ENCODE measurements at regions not wholly inside any gene's neighbourhood (a gene's known extent, or its start where the extent isn't known, plus 50 kb on each side); places are given as distances from the start of the nearest gene placed in this dataset.

DNA sequence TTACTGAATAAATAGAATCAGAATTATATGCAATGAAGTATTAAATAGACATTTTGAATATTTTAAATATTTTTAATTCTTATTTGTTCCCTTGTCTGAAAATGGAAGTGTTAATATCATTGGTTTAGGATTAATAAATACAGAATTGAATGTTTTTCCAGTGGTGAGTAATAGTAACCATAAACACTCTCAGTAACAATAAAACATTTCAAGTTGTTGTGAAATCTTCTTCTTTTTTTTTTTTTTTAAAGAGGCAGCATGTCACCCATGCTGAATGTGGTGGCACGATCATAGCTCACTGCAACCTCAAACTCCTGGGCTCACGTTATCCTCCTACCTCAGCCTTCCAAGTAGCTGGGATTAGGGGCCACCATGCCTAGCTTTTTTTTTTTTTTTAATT, 86.2 kb upstream of the ZBTB18 start:
- H3K4me2 ChIP-seq (ENCODE audit: low read depth, low read length): no peak overlapping the region
- ChIA-PET CTCF (ENCODE audit: low intra/inter-chr PET ratio, low total read pairs) (no interaction called here), POLR2A (no interaction called here)
- H3K27me3 ChIP-seq (ENCODE audit: control insufficient read depth in 1 of 2, insufficient read depth in 2 of 2, low read length in 2 of 2): peaks cover 0 to 18% of the 10 kb centered on the region in 2 experiments; a peak in 2 of 5 replicates
- no peak for FAIRE-seq
- ATAC-seq: no peak
- in situ Hi-C loops (cut with HindIII; ENCODE audit: extremely low pct_ligation_motif_present, low pct_unique_long_range_greater_than_20kb) (no loop called here), intact Hi-C loops (cut with micrococcal nuclease; ENCODE audit: unreplicated experiment) (no loop called here)
- H3K79me2 ChIP-seq (ENCODE audit: insufficient read depth, low read length): no peaks in the 10 kb centered on the region
- H3K27ac ChIP-seq (ENCODE audit: extremely low read length, insufficient read depth, low read length): no peak overlapping the region
- H3K36me3 ChIP-seq (replicated peaks in 1 of 2; ENCODE audit: control insufficient read depth in 1 of 2, insufficient read depth in 2 of 2, low read length in 2 of 2): no peaks in the 10 kb centered on the region
- no peaks in the 10 kb centered on the region for H4K20me1 ChIP-seq (ENCODE audit: insufficient read depth, low read length)
- no peak for DNase-seq (ENCODE audit: low spot score)
- TF ChIP-seq ZFY (CRISPR knock-in tag; IDR thresholded peaks at IDR 0.05) (no peak), ATF7-NPFF (CRISPR knock-in tag; IDR thresholded peaks at IDR 0.05; ENCODE audit: low read depth) (no peak), ASH2L (IDR thresholded peaks at IDR 0.05; ENCODE audit: insufficient read length, low read depth, low read length) (no peak), SPEN (CRISPR knock-in tag; IDR thresholded peaks at IDR 0.05; ENCODE audit: low read depth) (no peak), CHD2 (IDR thresholded peaks at IDR 0.05; ENCODE audit: low read depth, low read length) (no peak), SMYD3 (CRISPR knock-in tag; IDR thresholded peaks at IDR 0.05) (no peak), TBX3 (IDR thresholded peaks at IDR 0.05; ENCODE audit: borderline replicate concordance) (no peak), ELF4 (CRISPR knock-in tag; IDR thresholded peaks at IDR 0.05; ENCODE audit: borderline replicate concordance) (no peak), RELA (CRISPR knock-in tag; IDR thresholded peaks at IDR 0.05) (no peak), IKZF1 (IDR thresholded peaks at IDR 0.05) (no peak), MTERF4 (CRISPR knock-in tag; IDR thresholded peaks at IDR 0.05) (no peak), ZNF652 (CRISPR knock-in tag; IDR thresholded peaks at IDR 0.05; ENCODE audit: borderline replicate concordance, low read depth) (no peak), ZNF615 (CRISPR knock-in tag; IDR thresholded peaks at IDR 0.05; ENCODE audit: borderline replicate concordance) (no peak), ESRRA (CRISPR knock-in tag; IDR thresholded peaks at IDR 0.05; ENCODE audit: low read depth) (no peak), AGO2 (optimal IDR thresholded peaks at IDR 0.05; ENCODE audit: low read depth, low read length) (no peak)
- TF ChIP-seq, protein P1, sequence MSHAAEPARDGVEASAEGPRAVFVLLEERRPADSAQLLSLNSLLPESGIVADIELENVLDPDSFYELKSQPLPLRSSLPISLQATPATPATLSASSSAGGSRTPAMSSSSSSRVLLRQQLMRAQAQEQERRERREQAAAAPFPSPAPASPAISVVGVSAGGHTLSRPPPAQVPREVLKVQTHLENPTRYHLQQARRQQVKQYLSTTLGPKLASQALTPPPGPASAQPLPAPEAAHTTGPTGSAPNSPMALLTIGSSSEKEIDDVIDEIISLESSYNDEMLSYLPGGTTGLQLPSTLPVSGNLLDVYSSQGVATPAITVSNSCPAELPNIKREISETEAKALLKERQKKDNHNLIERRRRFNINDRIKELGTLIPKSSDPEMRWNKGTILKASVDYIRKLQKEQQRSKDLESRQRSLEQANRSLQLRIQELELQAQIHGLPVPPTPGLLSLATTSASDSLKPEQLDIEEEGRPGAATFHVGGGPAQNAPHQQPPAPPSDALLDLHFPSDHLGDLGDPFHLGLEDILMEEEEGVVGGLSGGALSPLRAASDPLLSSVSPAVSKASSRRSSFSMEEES (CRISPR knock-in tag; IDR thresholded peaks at IDR 0.05): no peak
- TF ChIP-seq, protein P2, sequence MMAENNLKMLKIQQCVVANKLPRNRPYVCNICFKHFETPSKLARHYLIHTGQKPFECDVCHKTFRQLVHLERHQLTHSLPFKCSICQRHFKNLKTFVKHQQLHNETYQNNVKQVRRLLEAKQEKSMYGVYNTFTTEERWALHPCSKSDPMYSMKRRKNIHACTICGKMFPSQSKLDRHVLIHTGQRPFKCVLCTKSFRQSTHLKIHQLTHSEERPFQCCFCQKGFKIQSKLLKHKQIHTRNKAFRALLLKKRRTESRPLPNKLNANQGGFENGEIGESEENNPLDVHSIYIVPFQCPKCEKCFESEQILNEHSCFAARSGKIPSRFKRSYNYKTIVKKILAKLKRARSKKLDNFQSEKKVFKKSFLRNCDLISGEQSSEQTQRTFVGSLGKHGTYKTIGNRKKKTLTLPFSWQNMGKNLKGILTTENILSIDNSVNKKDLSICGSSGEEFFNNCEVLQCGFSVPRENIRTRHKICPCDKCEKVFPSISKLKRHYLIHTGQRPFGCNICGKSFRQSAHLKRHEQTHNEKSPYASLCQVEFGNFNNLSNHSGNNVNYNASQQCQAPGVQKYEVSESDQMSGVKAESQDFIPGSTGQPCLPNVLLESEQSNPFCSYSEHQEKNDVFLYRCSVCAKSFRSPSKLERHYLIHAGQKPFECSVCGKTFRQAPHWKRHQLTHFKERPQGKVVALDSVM (CRISPR knock-in tag; IDR thresholded peaks at IDR 0.05): no peak
- H2AFZ ChIP-seq (ENCODE audit: low read length): no peak overlapping the region
- no peak overlapping the region for H3K9ac ChIP-seq (ENCODE audit: insufficient read depth, low read depth, low read length)
- H3K4me3 ChIP-seq (replicated peaks in 1 of 3; ENCODE audit: insufficient read depth in 1 of 3, low read depth in 2 of 3, low read length in 3 of 3): no peak overlapping the region
- H3K9me3 ChIP-seq (ENCODE audit: low read length): no peaks in the 10 kb centered on the region
- 2% methylated on average over 2 of the region's 2 CpGs for WGBS (ENCODE audit: low lambda C conversion rate)
- BruUV-seq (replicated peaks): no TSS peak
- H3K4me1 ChIP-seq (ENCODE audit: insufficient read depth, low read length): no peaks in the 10 kb centered on the region

Measured in HepG2 (cell line).